Colonic mucosa (tissue), 4 donors: ENCODE measurements at regions not wholly inside any gene's neighbourhood (a gene's known extent, or its start where the extent isn't known, plus 50 kb on each side); places are given as distances from the start of the nearest gene placed in this dataset.

Experiments used
- DNase-seq: peaks from one replicate; pipeline ENCODE4 v3.0.0-alpha.2; 2020
- H3K27ac ChIP-seq: fragments of 200-600 bp; one replicate; pipeline ENCODE4 v1.8.0; 2021
- H3K27me3 ChIP-seq: fragments of 200-600 bp; one replicate; pipeline ENCODE4 v1.8.0; 2021
- H3K36me3 ChIP-seq: fragments of 200-600 bp; one replicate; pipeline ENCODE4 v1.8.0; 2021
- H3K4me1 ChIP-seq: fragments of 200-600 bp; one replicate; pipeline ENCODE4 v1.8.0; 2021; ENCODE audit warnings: mild to moderate bottlenecking
- H3K4me3 ChIP-seq: fragments of 200-600 bp; one replicate; pipeline ENCODE4 v1.8.0; 2021
- H3K9ac ChIP-seq, 2 donors: one replicate each; pipeline ENCODE4 v1.7.0; 2013; ENCODE audit warnings: control low read depth in 2 of 2, low read depth in 2 of 2, low read length in 2 of 2
- H3K9me3 ChIP-seq: fragments of 200-600 bp; one replicate; pipeline ENCODE4 v1.8.0; 2021
- CTCF ChIP-seq: fragments of 200-600 bp; IDR thresholded peaks from one replicate; pipeline ENCODE4 v1.8.0; 2022; ENCODE audit warnings: antibody characterized with exemption, mild to moderate bottlenecking
- intact Hi-C: fragments of 100-400 bp; cut with DNase I; formaldehyde crosslinking; loops from one replicate; pipeline ENCODE4 v1.14.1; 2022
- donor health status: healthy.
- donor health status: DM: no; HTN: no; CAD: no.
- donor health status: DM: no; HTN: no; CAD: no.

- Histone ChIP-seq H3K4me3 (no peak overlapping the region), H3K27me3 (no peaks in the 10 kb centered on the region), H3K27ac (no peak overlapping the region), H3K4me1 (no peaks in the 10 kb centered on the region), H3K9ac (no peak overlapping the region), H3K36me3 (no peaks in the 10 kb centered on the region), H3K9me3 (no peaks in the 10 kb centered on the region)
- no peak for TF ChIP-seq CTCF
- DNase-seq, result no peak
- intact Hi-C loops, result no loop called here
Observed at GRCh38 chr14:28515571-28515970, 251.0 kb upstream of the FOXG1 start.

GRCh38 chr14:28536889-28537288, 229.7 kb upstream of the FOXG1 start:
- Histone ChIP-seq H3K9me3 (no peaks in the 10 kb centered on the region), H3K36me3 (no peaks in the 10 kb centered on the region), H3K4me1 (no peaks in the 10 kb centered on the region), H3K27ac (no peak overlapping the region), H3K27me3 (no peaks in the 10 kb centered on the region), H3K4me3 (no peak overlapping the region), H3K9ac (no peak overlapping the region)
- no peak for DNase-seq
- intact Hi-C loops, result no loop called here
- no peak for TF ChIP-seq CTCF

DNA sequence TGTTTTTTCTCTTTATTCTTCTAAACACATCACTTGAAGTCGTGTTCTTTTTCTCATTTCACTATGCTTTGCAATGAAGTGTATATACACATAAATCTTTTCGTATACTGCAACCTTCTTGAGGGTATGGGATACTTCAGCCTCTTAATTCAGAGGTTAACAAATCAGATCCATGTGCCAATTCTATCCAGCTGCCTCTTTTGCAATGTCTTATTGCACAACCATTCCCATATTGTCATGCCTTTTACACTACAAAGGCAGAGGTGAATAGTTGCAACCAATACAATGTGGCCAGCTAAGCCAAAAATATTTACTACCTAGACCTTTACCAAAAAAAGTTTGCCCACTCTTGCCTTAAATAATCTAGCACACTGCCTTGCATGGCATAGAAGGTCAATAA, 224.5 kb upstream of the FOXG1 start:
- intact Hi-C loops, result no loop called here
- no peak for DNase-seq
- no peaks in the 10 kb centered on the region for H3K27me3 ChIP-seq
- no peak for TF ChIP-seq CTCF
- H3K36me3 ChIP-seq, result no peaks in the 10 kb centered on the region
- H3K9ac ChIP-seq, result no peak overlapping the region
- no peaks in the 10 kb centered on the region for H3K4me1 ChIP-seq
- H3K27ac ChIP-seq, result no peak overlapping the region
- H3K4me3 ChIP-seq, result no peak overlapping the region
- no peaks in the 10 kb centered on the region for H3K9me3 ChIP-seq

- Histone ChIP-seq H3K9me3 (no peaks in the 10 kb centered on the region), H3K36me3 (no peaks in the 10 kb centered on the region), H3K4me1 (no peaks in the 10 kb centered on the region), H3K4me3 (no peak overlapping the region), H3K27ac (no peak overlapping the region), H3K27me3 (no peaks in the 10 kb centered on the region), H3K9ac (no peak overlapping the region)
- no peak for TF ChIP-seq CTCF
- intact Hi-C loops, result no loop called here
- DNase-seq, result no peak
Observed at GRCh38 chr14:28565345-28565744, 201.2 kb upstream of the FOXG1 start.

GRCh38 chr14:28570391-28570790, 196.2 kb upstream of the FOXG1 start:
- no peak for TF ChIP-seq CTCF
- DNase-seq, result no peak
- intact Hi-C loops, result no loop called here
- Histone ChIP-seq H3K4me3 (no peak overlapping the region), H3K27me3 (no peaks in the 10 kb centered on the region), H3K9me3 (no peaks in the 10 kb centered on the region), H3K9ac (no peak overlapping the region), H3K27ac (no peak overlapping the region), H3K36me3 (no peaks in the 10 kb centered on the region), H3K4me1 (no peaks in the 10 kb centered on the region)

- no peak overlapping the region for H3K4me3 ChIP-seq
- no peak for DNase-seq
- intact Hi-C loops, result no loop called here
- no peak overlapping the region for H3K27ac ChIP-seq
- H3K9me3 ChIP-seq, result no peaks in the 10 kb centered on the region
- no peaks in the 10 kb centered on the region for H3K4me1 ChIP-seq
- no peaks in the 10 kb centered on the region for H3K36me3 ChIP-seq
- TF ChIP-seq CTCF, result no peak
- no peak overlapping the region for H3K9ac ChIP-seq
- no peaks in the 10 kb centered on the region for H3K27me3 ChIP-seq
Observed at GRCh38 chr14:28571636-28572035, 195.0 kb upstream of the FOXG1 start.
